ENCODE measurements at regions not wholly inside any gene's neighbourhood (a gene's known extent, or its start where the extent isn't known, plus 50 kb on each side); places are given as distances from the start of the nearest gene placed in this dataset.
"Not testable (repeated sequence)": the region's sequence is repeated elsewhere in the genome, so short reads cannot be mapped to it uniquely, and the experiment has no call there.

DNA sequence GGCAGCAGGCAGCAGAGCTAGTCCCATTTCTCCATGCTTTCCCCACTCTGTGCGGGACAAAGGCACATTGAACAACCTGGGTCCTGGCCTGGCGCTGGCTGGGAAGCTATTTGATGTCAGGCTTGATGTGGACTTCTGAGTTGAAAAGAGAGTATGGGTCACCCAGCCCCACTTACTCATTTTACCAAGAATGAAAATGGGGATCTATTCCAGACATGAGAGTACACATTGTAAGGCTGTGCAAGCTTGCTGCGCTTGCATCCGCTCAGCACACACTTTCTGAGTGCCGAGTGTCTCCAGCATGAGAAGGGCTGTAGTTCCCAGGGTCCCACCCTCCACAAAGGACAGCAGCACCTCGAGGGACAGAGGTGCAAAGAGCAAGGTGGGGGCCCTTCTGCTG is 71.7 kb upstream of the PLEKHG4B start:
- TF ChIP-seq, protein P1, sequence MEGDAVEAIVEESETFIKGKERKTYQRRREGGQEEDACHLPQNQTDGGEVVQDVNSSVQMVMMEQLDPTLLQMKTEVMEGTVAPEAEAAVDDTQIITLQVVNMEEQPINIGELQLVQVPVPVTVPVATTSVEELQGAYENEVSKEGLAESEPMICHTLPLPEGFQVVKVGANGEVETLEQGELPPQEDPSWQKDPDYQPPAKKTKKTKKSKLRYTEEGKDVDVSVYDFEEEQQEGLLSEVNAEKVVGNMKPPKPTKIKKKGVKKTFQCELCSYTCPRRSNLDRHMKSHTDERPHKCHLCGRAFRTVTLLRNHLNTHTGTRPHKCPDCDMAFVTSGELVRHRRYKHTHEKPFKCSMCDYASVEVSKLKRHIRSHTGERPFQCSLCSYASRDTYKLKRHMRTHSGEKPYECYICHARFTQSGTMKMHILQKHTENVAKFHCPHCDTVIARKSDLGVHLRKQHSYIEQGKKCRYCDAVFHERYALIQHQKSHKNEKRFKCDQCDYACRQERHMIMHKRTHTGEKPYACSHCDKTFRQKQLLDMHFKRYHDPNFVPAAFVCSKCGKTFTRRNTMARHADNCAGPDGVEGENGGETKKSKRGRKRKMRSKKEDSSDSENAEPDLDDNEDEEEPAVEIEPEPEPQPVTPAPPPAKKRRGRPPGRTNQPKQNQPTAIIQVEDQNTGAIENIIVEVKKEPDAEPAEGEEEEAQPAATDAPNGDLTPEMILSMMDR (conservative IDR thresholded peaks at IDR 0.05; ENCODE audit: low read depth, low read length) = not testable (repeated sequence)
- not testable (repeated sequence) for TF ChIP-seq RFX5 (IDR thresholded peaks at IDR 0.05; ENCODE audit: low read depth, low read length); RAD21 (IDR thresholded peaks at IDR 0.05; ENCODE audit: low read length); BHLHE40 (IDR thresholded peaks at IDR 0.05; ENCODE audit: low read depth, low read length); POLR2A (IDR thresholded peaks at IDR 0.05; ENCODE audit: low read depth, low read length); SMC3 (IDR thresholded peaks at IDR 0.05; ENCODE audit: low read depth, low read length); MAFK (IDR thresholded peaks at IDR 0.05; ENCODE audit: low read depth, low read length); CEBPB (IDR thresholded peaks at IDR 0.05; ENCODE audit: low read depth, low read length)
- TF ChIP-seq, protein P2, sequence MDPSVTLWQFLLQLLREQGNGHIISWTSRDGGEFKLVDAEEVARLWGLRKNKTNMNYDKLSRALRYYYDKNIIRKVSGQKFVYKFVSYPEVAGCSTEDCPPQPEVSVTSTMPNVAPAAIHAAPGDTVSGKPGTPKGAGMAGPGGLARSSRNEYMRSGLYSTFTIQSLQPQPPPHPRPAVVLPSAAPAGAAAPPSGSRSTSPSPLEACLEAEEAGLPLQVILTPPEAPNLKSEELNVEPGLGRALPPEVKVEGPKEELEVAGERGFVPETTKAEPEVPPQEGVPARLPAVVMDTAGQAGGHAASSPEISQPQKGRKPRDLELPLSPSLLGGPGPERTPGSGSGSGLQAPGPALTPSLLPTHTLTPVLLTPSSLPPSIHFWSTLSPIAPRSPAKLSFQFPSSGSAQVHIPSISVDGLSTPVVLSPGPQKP (IDR thresholded peaks at IDR 0.05; ENCODE audit: borderline replicate concordance, low read depth, low read length) = not testable (repeated sequence)
- TF ChIP-seq, protein P3, sequence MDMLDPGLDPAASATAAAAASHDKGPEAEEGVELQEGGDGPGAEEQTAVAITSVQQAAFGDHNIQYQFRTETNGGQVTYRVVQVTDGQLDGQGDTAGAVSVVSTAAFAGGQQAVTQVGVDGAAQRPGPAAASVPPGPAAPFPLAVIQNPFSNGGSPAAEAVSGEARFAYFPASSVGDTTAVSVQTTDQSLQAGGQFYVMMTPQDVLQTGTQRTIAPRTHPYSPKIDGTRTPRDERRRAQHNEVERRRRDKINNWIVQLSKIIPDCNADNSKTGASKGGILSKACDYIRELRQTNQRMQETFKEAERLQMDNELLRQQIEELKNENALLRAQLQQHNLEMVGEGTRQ (IDR thresholded peaks at IDR 0.05; ENCODE audit: low read depth, low read length) = not testable (repeated sequence)

Data from IMR-90 (cell line).